ENCODE measurements at regions not wholly inside any gene's neighbourhood (a gene's known extent, or its start where the extent isn't known, plus 50 kb on each side); places are given as distances from the start of the nearest gene placed in this dataset.

- TF ChIP-seq CTCF (IDR thresholded peaks at IDR 0.05; ENCODE audit: insufficient read depth, low read depth, low read length) (no peak), EZH2 (IDR thresholded peaks at IDR 0.05; ENCODE audit: insufficient read depth, low read length) (no peak)
These were observed 95.0 kb upstream of the PAM start for GRCh38 chr5:102660111-102660510.
